H1 (cell line): ENCODE measurements at regions not wholly inside any gene's neighbourhood (a gene's known extent, or its start where the extent isn't known, plus 50 kb on each side); places are given as distances from the start of the nearest gene placed in this dataset.

ENCODE experiments used
- CTCF ChIA-PET: fragments of 300-600 bp; sonication (Branson Sonifier 250); formaldehyde crosslinking; loops from one replicate; lab custom pipeline; 2021; ENCODE audit not compliant: partially characterized antibody; lab: Charles Lee
- POLR2A ChIA-PET: fragments of 300-600 bp; sonication (Branson Sonifier 250); formaldehyde crosslinking; loops from one replicate; lab custom pipeline; 2021; ENCODE audit warnings: inconsistent platforms; ENCODE audit not compliant: partially characterized antibody; lab: Charles Lee
- DNase-seq, 2 experiments: peaks; one replicate each; pipeline versions ENCODE4 v3.0.0 to v3.0.0-alpha.2; 2010 to 2022; ENCODE audit warnings: low spot score in 2 of 2, low read depth in 1 of 2, mixed read lengths in 1 of 2
- FAIRE-seq: peaks from 2 replicates; lab custom pipeline; 2011; peaks lifted over from hg19 to GRCh38; lab: Jason Lieb, UNC
- H2AFZ ChIP-seq: 2 replicates; pipeline ENCODE4 v1.8.1; 2012; ENCODE audit warnings: low read length, inconsistent platforms
- H2AK5ac ChIP-seq: 2 replicates; pipeline ENCODE4 v1.6.1; 2013; ENCODE audit warnings: low read depth, low read length
- H2BK120ac ChIP-seq: replicated peaks from 2 replicates; pipeline ENCODE3; 2013; ENCODE audit warnings: low read depth, low read length, inconsistent platforms
- H2BK12ac ChIP-seq: 2 replicates; pipeline ENCODE4 v1.6.1; 2013; ENCODE audit warnings: low read depth, low read length
- H2BK15ac ChIP-seq: 2 replicates; pipeline ENCODE4 v1.6.1; 2013; ENCODE audit warnings: low read length
- H2BK20ac ChIP-seq: 2 replicates; pipeline ENCODE4 v1.6.1; 2013; ENCODE audit warnings: low read length
- H2BK5ac ChIP-seq: 2 replicates; pipeline ENCODE4 v1.6.1; 2013; ENCODE audit warnings: low read depth, low read length
- H3K14ac ChIP-seq: 2 replicates; pipeline ENCODE4 v1.6.1; 2013; ENCODE audit warnings: inconsistent platforms; ENCODE audit not compliant: insufficient read length
- H3K18ac ChIP-seq: 2 replicates; pipeline ENCODE4 v1.6.1; 2013; ENCODE audit warnings: low read length; ENCODE audit errors: extremely low read depth
- H3K23ac ChIP-seq: 2 replicates; pipeline ENCODE4 v1.6.1; 2013; ENCODE audit warnings: inconsistent platforms; ENCODE audit not compliant: insufficient read length
- H3K23me2 ChIP-seq: 2 replicates; pipeline ENCODE4 v1.6.1; 2013; ENCODE audit warnings: low read depth, low read length
- H3K27ac ChIP-seq: 2 replicates; pipeline ENCODE4 v1.6.1; 2011; ENCODE audit warnings: low read depth, low read length, inconsistent platforms
- H3K27me3 ChIP-seq, 4 experiments: replicated peaks in 1 of 4; 1 replicate in 1 of 4; 2 replicates in 3 of 4; pipeline versions ENCODE4 v1.6.1 to v1.8.1; 2011 to 2013; ENCODE audit warnings: low read length in 3 of 4, mild to moderate bottlenecking in 3 of 4, inconsistent platforms in 2 of 4, mixed read lengths in 2 of 4, moderate library complexity in 1 of 4; ENCODE audit not compliant: control insufficient read depth in 3 of 4, insufficient read depth in 3 of 4; ENCODE audit errors: extremely low read depth in 1 of 4
- H3K36me3 ChIP-seq, 4 experiments: 2 replicates each; pipeline versions ENCODE4 v1.6.1 to v1.8.1; 2011 to 2013; ENCODE audit warnings: mild to moderate bottlenecking in 4 of 4, low read length in 3 of 4, moderate library complexity in 2 of 4, control low read depth in 1 of 4, inconsistent platforms in 1 of 4; ENCODE audit not compliant: insufficient read depth in 4 of 4, control insufficient read depth in 2 of 4
- H3K4ac ChIP-seq: replicated peaks from 2 replicates; pipeline ENCODE3; 2013; ENCODE audit warnings: low read length, low read depth, mixed read lengths, inconsistent platforms; ENCODE audit not compliant: insufficient read length
- H3K4me1 ChIP-seq, 4 experiments: replicated peaks in 1 of 4; 1 replicate in 1 of 4; 2 replicates in 3 of 4; pipeline versions ENCODE4 v1.6.1 to v1.8.1; 2011 to 2013; ENCODE audit warnings: low read length in 3 of 4, inconsistent platforms in 2 of 4, mixed read lengths in 1 of 4; ENCODE audit not compliant: insufficient read depth in 4 of 4, control insufficient read depth in 3 of 4
- H3K4me2 ChIP-seq, 2 experiments: 2 replicates each; pipeline versions ENCODE4 v1.6.1 to v1.8.1; 2011 to 2013; ENCODE audit warnings: low read depth in 2 of 2, low read length in 2 of 2, control low read depth in 1 of 2, inconsistent platforms in 1 of 2, mild to moderate bottlenecking in 1 of 2; ENCODE audit not compliant: insufficient read depth in 1 of 2
- H3K4me3 ChIP-seq, 4 experiments: fragments of 200-600, 300-600 bp in 1 of 4; sonication (generic), shearing (Covaris generic), sonication (Bioruptor Twin) in 1 of 4; 2 replicates each; pipeline versions ENCODE4 v1.5.1 to v1.8.1; 2011 to 2016; ENCODE audit warnings: low read length in 4 of 4, low read depth in 3 of 4, control low read depth in 2 of 4, inconsistent platforms in 2 of 4, mild to moderate bottlenecking in 2 of 4, mixed read lengths in 1 of 4, moderate library complexity in 1 of 4; ENCODE audit not compliant: insufficient read depth in 2 of 4; ENCODE audit errors: extremely low read depth in 1 of 4
- H3K56ac ChIP-seq: replicated peaks from 2 replicates; pipeline ENCODE3; 2013; ENCODE audit warnings: low read depth, mild to moderate bottlenecking, mixed read lengths, low read length, inconsistent platforms; ENCODE audit not compliant: insufficient read length
- H3K79me1 ChIP-seq: 2 replicates; pipeline ENCODE4 v1.6.1; 2013; ENCODE audit warnings: low read depth, low read length, control low read depth
- H3K79me2 ChIP-seq, 2 experiments: 2 replicates each; pipeline versions ENCODE4 v1.6.1 to v1.8.1; 2012 to 2013; ENCODE audit warnings: low read length in 2 of 2, mild to moderate bottlenecking in 2 of 2, inconsistent platforms in 1 of 2; ENCODE audit not compliant: insufficient read depth in 2 of 2, control insufficient read depth in 1 of 2
- H3K9ac ChIP-seq, 4 experiments: replicated peaks in 1 of 4; 1 replicate in 1 of 4; 2 replicates in 3 of 4; pipeline versions ENCODE4 v1.6.1 to v1.8.1; 2011 to 2013; ENCODE audit warnings: low read depth in 3 of 4, low read length in 3 of 4, control low read depth in 2 of 4, mild to moderate bottlenecking in 2 of 4, moderate library complexity in 2 of 4, inconsistent platforms in 1 of 4; ENCODE audit errors: extremely low read depth in 1 of 4
- H3K9me3 ChIP-seq, 2 experiments: 2 replicates each; pipeline versions ENCODE4 v1.6.1 to v1.8.1; 2012 to 2013; ENCODE audit warnings: mild to moderate bottlenecking in 2 of 2, moderate library complexity in 2 of 2, control low read depth in 1 of 2, inconsistent platforms in 1 of 2, low read depth in 1 of 2, low read length in 1 of 2, mixed read lengths in 1 of 2; ENCODE audit not compliant: insufficient read depth in 2 of 2
- H4K20me1 ChIP-seq, 2 experiments: replicated peaks in 1 of 2; 2 replicates each; pipeline versions ENCODE3 to v1.8.1; 2011 to 2013; ENCODE audit warnings: inconsistent platforms in 2 of 2, low read length in 2 of 2, mild to moderate bottlenecking in 1 of 2; ENCODE audit not compliant: insufficient read depth in 2 of 2, control insufficient read depth in 1 of 2
- H4K5ac ChIP-seq: 2 replicates; pipeline ENCODE4 v1.6.1; 2013; ENCODE audit warnings: low read length, low read depth, mixed read lengths, inconsistent platforms; ENCODE audit not compliant: insufficient read length
- H4K8ac ChIP-seq: 2 replicates; pipeline ENCODE4 v1.8.0; 2013; ENCODE audit warnings: mild to moderate bottlenecking, moderate library complexity, low read length, inconsistent platforms; ENCODE audit not compliant: insufficient read depth; ENCODE audit errors: extremely low read depth
- H4K91ac ChIP-seq: replicated peaks from 2 replicates; pipeline ENCODE3; 2013; ENCODE audit warnings: low read length, mixed read lengths, inconsistent platforms; ENCODE audit not compliant: insufficient read length
- TCF12 ChIP-seq: IDR thresholded peaks from 2 replicates; pipeline ENCODE4 v1.6.1; 2011; ENCODE audit warnings: low read depth, mild to moderate bottlenecking, low read length
- WGBS, 2 experiments: shearing (Covaris generic) in 1 of 2; methylation state at CpG; one replicate each; pipeline versions ENCODE4 v1.1.6 to v1.1.7; 2013 to 2015; ENCODE audit warnings: low lambda C conversion rate in 2 of 2, mixed read lengths in 2 of 2, inconsistent platforms in 1 of 2, low coverage in 1 of 2, missing lambda C conversion rate in 1 of 2; ENCODE audit not compliant: insufficient replicate concordance in 2 of 2, insufficient coverage in 1 of 2, insufficient read length in 1 of 2; ENCODE audit errors: extremely low coverage in 1 of 2, missing lambda C conversion rate in 1 of 2; 5-methylcytosine and 5-hydroxymethylcytosine counted together

DNA sequence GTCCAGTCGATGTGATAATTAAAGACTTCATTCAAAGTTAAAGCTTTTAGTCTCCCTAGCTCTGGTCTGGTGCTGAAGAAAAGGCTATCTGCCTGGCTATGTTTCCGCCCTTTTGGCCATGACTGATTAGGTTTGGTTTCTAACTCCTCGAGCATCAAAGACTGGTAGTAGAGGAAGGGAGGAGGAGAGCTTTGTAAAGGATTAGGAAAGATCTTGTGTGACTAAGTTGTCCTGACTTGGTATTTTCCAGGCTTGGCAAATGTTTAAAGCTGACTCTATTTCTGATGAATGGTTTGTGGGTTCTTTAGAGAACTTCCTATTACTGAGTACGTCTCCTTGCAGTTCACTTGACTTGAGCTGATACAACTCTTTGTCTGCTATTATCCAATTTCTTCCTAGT lies 312.9 kb downstream of the GJA1 start:
- Histone ChIP-seq H3K9me3 (no peaks in the 10 kb centered on the region), H4K91ac (no peak overlapping the region), H3K56ac (no peak overlapping the region), H3K27ac (no peak overlapping the region), H3K4ac (no peak overlapping the region), H2BK120ac (no peak overlapping the region), H4K8ac (no peak overlapping the region), H3K18ac (no peak overlapping the region; the same call in 1 of the 2 replicates), H2AFZ (0 out of 2 replicates have a peak overlapping the region, but pooled peaks have one; percentile 3), H4K20me1 (no peaks in the 10 kb centered on the region), H4K5ac (no peak overlapping the region), H3K9ac (no peak overlapping the region), H2AK5ac (no peak overlapping the region), H3K79me1 (no peaks in the 10 kb centered on the region), H3K4me3 (no peak overlapping the region), H3K4me1 (no peaks in the 10 kb centered on the region), H3K23ac (no peak overlapping the region), H2BK12ac (no peak overlapping the region), H3K36me3 (no peaks in the 10 kb centered on the region), H3K23me2 (no peaks in the 10 kb centered on the region), H2BK5ac (no peak overlapping the region), H2BK20ac (no peak overlapping the region), H3K4me2 (no peak overlapping the region), H3K14ac (no peak overlapping the region), H2BK15ac (no peak overlapping the region), H3K79me2 (no peaks in the 10 kb centered on the region), H3K27me3 (no peaks in the 10 kb centered on the region)
- no peak for DNase-seq
- FAIRE-seq = no peak
- ChIA-PET POLR2A (interaction anchor here (1.1 to 1.2 kb wide), 2 partner anchors 13 to 312 kb away, joined by 3 read pairs; no protein-coding TSS in a partner anchor), CTCF (interaction anchor here (0.6 to 1.2 kb wide), 4 partner anchors 14 to 293 kb away, joined by 3 to 4 read pairs (median 3); no protein-coding TSS in a partner anchor)
- 91% methylated on average over 4 of the region's 4 CpGs; no CpG with 5 or more reads in 1 of the 2 experiments for WGBS, 2 experiments
- no peak for TF ChIP-seq TCF12
